K562 (cell line): ENCODE measurements at regions not wholly inside any gene's neighbourhood (a gene's known extent, or its start where the extent isn't known, plus 50 kb on each side); places are given as distances from the start of the nearest gene placed in this dataset.

ENCODE experiments used
- ATAC-seq: fragments of 200-7000 bp; cut with Tn5 transposase; 3 replicates; pipeline ENCODE4 v1.9.1; 2020; ENCODE audit warnings: moderate library complexity
- BruUV-seq: library from RNA; stranded (reverse); fragments of 400-500 nt; replicated peaks from 2 replicates; lab custom pipeline; 2021; lab: Mats Ljungman, UMichigan
- CTCF ChIA-PET: fragments of 300-600 bp; formaldehyde crosslinking; extraction: SDS; loops from one replicate; lab custom pipeline; 2021; ENCODE audit warnings: low intra/inter-chr PET ratio; lab: Yijun Ruan, JAX
- POLR2A ChIA-PET: fragments of 300-600, 350-650 bp; sonication (Branson Sonifier 250); formaldehyde crosslinking; extraction: SDS; loops from one replicate; lab custom pipeline; 2021; ENCODE audit warnings: antibody characterized with exemption, inconsistent platforms; lab: Yijun Ruan, JAX
- DNase-seq, 4 experiments: peaks; one replicate each; pipeline versions ENCODE4 v3.0.0 to v3.0.0-alpha.2; 2011 to 2018; ENCODE audit warnings: low spot score in 3 of 4, mixed read lengths in 3 of 4; ENCODE audit errors: extremely low read depth in 1 of 4
- FAIRE-seq: peaks from 2 replicates; lab custom pipeline; 2011; peaks lifted over from hg19 to GRCh38; lab: Jason Lieb, UNC
- H2AFZ ChIP-seq: 2 replicates; pipeline ENCODE4 v1.6.0; 2011; ENCODE audit warnings: low read depth, low read length, control low read depth, inconsistent platforms
- H3K27ac ChIP-seq: fragments of 200-600 bp; 3 replicates; pipeline ENCODE4 v1.8.0; 2011; ENCODE audit warnings: low read depth, mild to moderate bottlenecking, control low read depth, inconsistent platforms, low read length, moderate library complexity, mixed read lengths; ENCODE audit errors: extremely low read depth
- H3K27me3 ChIP-seq, 2 experiments: fragments of 300-600 bp in 1 of 2; 2 replicates in 1 of 2; 3 replicates in 1 of 2; pipeline versions ENCODE4 v1.6.0 to v1.8.0; 2011; ENCODE audit warnings: inconsistent platforms in 2 of 2, low read length in 2 of 2, mild to moderate bottlenecking in 1 of 2, mixed read lengths in 1 of 2, moderate library complexity in 1 of 2; ENCODE audit not compliant: control insufficient read depth in 2 of 2, insufficient read depth in 2 of 2
- H3K36me3 ChIP-seq: fragments of 300-600 bp; 3 replicates; pipeline ENCODE4 v1.8.0; 2011; ENCODE audit warnings: mild to moderate bottlenecking, low read length, inconsistent platforms; ENCODE audit not compliant: control insufficient read depth, insufficient read depth
- H3K4me1 ChIP-seq, 2 experiments: fragments of 200-600 bp in 1 of 2; replicated peaks in 1 of 2; 2 replicates in 1 of 2; 3 replicates in 1 of 2; pipeline versions ENCODE4 v1.5.1 to v1.8.0; 2011; ENCODE audit warnings: inconsistent platforms in 2 of 2, low read length in 2 of 2, mild to moderate bottlenecking in 1 of 2, mixed read lengths in 1 of 2, moderate library complexity in 1 of 2; ENCODE audit not compliant: control insufficient read depth in 2 of 2, insufficient read depth in 2 of 2
- H3K4me2 ChIP-seq: 2 replicates; pipeline ENCODE4 v1.6.1; 2011; ENCODE audit warnings: low read length, control low read depth, inconsistent platforms, mixed read lengths; ENCODE audit not compliant: insufficient read depth
- H3K4me3 ChIP-seq: fragments of 200-600 bp; sonication (generic), shearing (Covaris generic); 2 replicates; pipeline ENCODE4 v1.5.1; 2016; ENCODE audit warnings: control low read depth, inconsistent platforms
- H3K79me2 ChIP-seq: fragments of 200-600 bp; 3 replicates; pipeline ENCODE4 v1.8.0; 2011; ENCODE audit warnings: low read length, inconsistent platforms; ENCODE audit not compliant: control insufficient read depth, insufficient read depth
- H3K9ac ChIP-seq, 2 experiments: 2 replicates each; pipeline versions ENCODE4 v1.6.0 to v1.6.1; 2011; ENCODE audit warnings: low read depth in 2 of 2, low read length in 2 of 2, control low read depth in 1 of 2, inconsistent platforms in 1 of 2, mild to moderate bottlenecking in 1 of 2, mixed read lengths in 1 of 2; ENCODE audit not compliant: insufficient read depth in 1 of 2
- H3K9me1 ChIP-seq: one replicate; pipeline ENCODE4 v1.6.0; 2011; ENCODE audit warnings: inconsistent platforms, mild to moderate bottlenecking, low read length, moderate library complexity; ENCODE audit not compliant: control insufficient read depth, insufficient read depth
- H3K9me3 ChIP-seq: replicated peaks from 2 replicates; pipeline ENCODE4 v1.5.1; 2011; ENCODE audit warnings: low read depth, low read length, inconsistent platforms; ENCODE audit not compliant: control insufficient read depth, insufficient read depth
- H4K20me1 ChIP-seq: replicated peaks from 2 replicates; pipeline ENCODE4 v1.6.1; 2011; ENCODE audit warnings: low read length, inconsistent platforms, mixed read lengths; ENCODE audit not compliant: control insufficient read depth, insufficient read depth
- FOSL1 ChIP-seq: fragments of 200-800 bp; sonication (Bioruptor generic); conservative IDR thresholded peaks from 2 replicates; pipeline ENCODE4 v1.6.1; 2016; ENCODE audit warnings: missing genetic modification characterization, missing compliant biosample characterization
- FOXP1 ChIP-seq: sonication (generic); formaldehyde crosslinking; IDR thresholded peaks from 2 replicates; pipeline ENCODE4 v1.8.0; 2022; ENCODE audit warnings: mild to moderate bottlenecking, missing genetic modification reagents
- HCFC1 ChIP-seq: IDR thresholded peaks from 2 replicates; pipeline ENCODE4 v1.6.1; 2012; ENCODE audit warnings: low read depth, low read length, improper control_type of control experiment
- NEUROD1 ChIP-seq: fragments of 150-350 bp; IDR thresholded peaks from 2 replicates; pipeline ENCODE4 v1.6.1; 2014; ENCODE audit warnings: borderline replicate concordance, low read length, low read depth; ENCODE audit not compliant: partially characterized antibody
- NFATC3 ChIP-seq: fragments of 450-650 bp; IDR thresholded peaks from 2 replicates; pipeline ENCODE4 v1.6.1; 2017; ENCODE audit warnings: mild to moderate bottlenecking
- NFE2L1 ChIP-seq: fragments of 450-650 bp; IDR thresholded peaks from 2 replicates; pipeline ENCODE4 v1.6.1; 2016; ENCODE audit warnings: missing genetic modification characterization, low read depth, mild to moderate bottlenecking, missing compliant biosample characterization, moderate library complexity, borderline replicate concordance
- RBM39 ChIP-seq: fragments of 200-400 bp; formaldehyde crosslinking; optimal IDR thresholded peaks from 2 replicates; pipeline ENCODE3; 2018; ENCODE audit warnings: low read depth, low read length
- SIX5 ChIP-seq, 2 experiments: IDR thresholded peaks; 2 replicates each; pipeline ENCODE4 v1.6.1; 2011; ENCODE audit warnings: low read length in 2 of 2, borderline replicate concordance in 1 of 2, low read depth in 1 of 2, mild to moderate bottlenecking in 1 of 2, moderate library complexity in 1 of 2; ENCODE audit not compliant: insufficient read depth in 1 of 2
- SP1 ChIP-seq: sonication (generic); formaldehyde crosslinking; IDR thresholded peaks from 2 replicates; pipeline ENCODE4 v1.8.1; 2022; ENCODE audit warnings: mild to moderate bottlenecking, missing genetic modification reagents
- TAF1 ChIP-seq: IDR thresholded peaks from 2 replicates; pipeline ENCODE4 v1.6.1; 2011; ENCODE audit warnings: mild to moderate bottlenecking, low read length, moderate library complexity; ENCODE audit not compliant: insufficient read depth, control insufficient read depth, severe bottlenecking; ENCODE audit errors: extremely low read depth
- ZFP36 ChIP-seq: fragments of 150-350 bp; IDR thresholded peaks from 2 replicates; pipeline ENCODE4 v1.6.1; 2018; ENCODE audit warnings: low read length, low read depth; ENCODE audit not compliant: partially characterized antibody
- WGBS: fragments of 100-300 bp; shearing (Covaris generic); methylation state at CpG from one replicate; pipeline ENCODE4 v1.1.6; 2016; ENCODE audit warnings: low coverage, mixed read lengths; ENCODE audit not compliant: insufficient coverage; ENCODE audit errors: missing lambda C conversion rate; 5-methylcytosine and 5-hydroxymethylcytosine counted together
- in situ Hi-C: fragments of 300-500 bp; cut with MboI; formaldehyde crosslinking; loops from 4 replicates; pipeline ENCODE4 v1.15.0; 2018; ENCODE audit warnings: inconsistent platforms, mixed read lengths
- intact Hi-C: fragments of 100-400 bp; cut with micrococcal nuclease; formaldehyde crosslinking; loops from 2 replicates; pipeline ENCODE4 v1.14.2; 2022
- TF ChIP-seq, protein P1 (sequence below), 2 experiments: IDR thresholded peaks in 1 of 2; conservative IDR thresholded peaks in 1 of 2; 2 replicates each; pipeline ENCODE4 v1.6.1; 2016; ENCODE audit warnings: low read depth in 2 of 2, mild to moderate bottlenecking in 1 of 2, missing compliant biosample characterization in 1 of 2, missing genetic modification characterization in 1 of 2, moderate library complexity in 1 of 2
- TF ChIP-seq, protein P2 (sequence below): fragments of 450-650 bp; IDR thresholded peaks from 2 replicates; pipeline ENCODE4 v1.6.1; 2018; ENCODE audit not compliant: partially characterized antibody
- TF ChIP-seq, protein P3 (sequence below): fragments of 250-450 bp; sonication (Bioruptor Pico); IDR thresholded peaks from 2 replicates; pipeline ENCODE4 v1.8.0; 2021; ENCODE audit warnings: moderate library complexity, mild to moderate bottlenecking, inconsistent platforms

- TF ChIP-seq, protein P1, sequence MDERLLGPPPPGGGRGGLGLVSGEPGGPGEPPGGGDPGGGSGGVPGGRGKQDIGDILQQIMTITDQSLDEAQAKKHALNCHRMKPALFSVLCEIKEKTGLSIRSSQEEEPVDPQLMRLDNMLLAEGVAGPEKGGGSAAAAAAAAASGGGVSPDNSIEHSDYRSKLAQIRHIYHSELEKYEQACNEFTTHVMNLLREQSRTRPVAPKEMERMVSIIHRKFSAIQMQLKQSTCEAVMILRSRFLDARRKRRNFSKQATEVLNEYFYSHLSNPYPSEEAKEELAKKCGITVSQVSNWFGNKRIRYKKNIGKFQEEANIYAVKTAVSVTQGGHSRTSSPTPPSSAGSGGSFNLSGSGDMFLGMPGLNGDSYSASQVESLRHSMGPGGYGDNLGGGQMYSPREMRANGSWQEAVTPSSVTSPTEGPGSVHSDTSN (CRISPR knock-in tag; IDR thresholded peaks at IDR 0.05; ENCODE audit: low read depth) = no peak
- TF ChIP-seq, protein P1 (tag; conservative IDR thresholded peaks at IDR 0.05; ENCODE audit: low read depth) = no peak
- TF ChIP-seq FOSL1 (no peak), HCFC1 (no peak), NFATC3 (no peak), SP1 (no peak), FOXP1 (CRISPR knock-in tag) (no peak), SIX5 (IDR thresholded peaks at IDR 0.05; ENCODE audit: borderline replicate concordance in 1 of 2, insufficient read depth in 1 of 2, low read depth in 1 of 2, low read length in 2 of 2) (no peak), TAF1 (no peak)
Measured at GRCh38 chr3:28786446-28786845, 437.8 kb upstream of the AZI2 start (continued).

- H3K4me3 ChIP-seq = no peak overlapping the region
- H3K4me2 ChIP-seq = no peak overlapping the region
- H3K9me1 ChIP-seq = no peaks in the 10 kb centered on the region
- no peaks in the 10 kb centered on the region for H3K27me3 ChIP-seq
- 0% methylated on average over 1 of the region's 1 CpG for WGBS
- CTCF ChIA-PET = no interaction called here
- no peaks in the 10 kb centered on the region for H3K4me1 ChIP-seq
- intact Hi-C loops (no loop called here), in situ Hi-C loops (no loop called here)
- TF ChIP-seq NFE2L1 (tag) = no peak
- TF ChIP-seq NEUROD1 = no peak
- TF ChIP-seq, protein P2, sequence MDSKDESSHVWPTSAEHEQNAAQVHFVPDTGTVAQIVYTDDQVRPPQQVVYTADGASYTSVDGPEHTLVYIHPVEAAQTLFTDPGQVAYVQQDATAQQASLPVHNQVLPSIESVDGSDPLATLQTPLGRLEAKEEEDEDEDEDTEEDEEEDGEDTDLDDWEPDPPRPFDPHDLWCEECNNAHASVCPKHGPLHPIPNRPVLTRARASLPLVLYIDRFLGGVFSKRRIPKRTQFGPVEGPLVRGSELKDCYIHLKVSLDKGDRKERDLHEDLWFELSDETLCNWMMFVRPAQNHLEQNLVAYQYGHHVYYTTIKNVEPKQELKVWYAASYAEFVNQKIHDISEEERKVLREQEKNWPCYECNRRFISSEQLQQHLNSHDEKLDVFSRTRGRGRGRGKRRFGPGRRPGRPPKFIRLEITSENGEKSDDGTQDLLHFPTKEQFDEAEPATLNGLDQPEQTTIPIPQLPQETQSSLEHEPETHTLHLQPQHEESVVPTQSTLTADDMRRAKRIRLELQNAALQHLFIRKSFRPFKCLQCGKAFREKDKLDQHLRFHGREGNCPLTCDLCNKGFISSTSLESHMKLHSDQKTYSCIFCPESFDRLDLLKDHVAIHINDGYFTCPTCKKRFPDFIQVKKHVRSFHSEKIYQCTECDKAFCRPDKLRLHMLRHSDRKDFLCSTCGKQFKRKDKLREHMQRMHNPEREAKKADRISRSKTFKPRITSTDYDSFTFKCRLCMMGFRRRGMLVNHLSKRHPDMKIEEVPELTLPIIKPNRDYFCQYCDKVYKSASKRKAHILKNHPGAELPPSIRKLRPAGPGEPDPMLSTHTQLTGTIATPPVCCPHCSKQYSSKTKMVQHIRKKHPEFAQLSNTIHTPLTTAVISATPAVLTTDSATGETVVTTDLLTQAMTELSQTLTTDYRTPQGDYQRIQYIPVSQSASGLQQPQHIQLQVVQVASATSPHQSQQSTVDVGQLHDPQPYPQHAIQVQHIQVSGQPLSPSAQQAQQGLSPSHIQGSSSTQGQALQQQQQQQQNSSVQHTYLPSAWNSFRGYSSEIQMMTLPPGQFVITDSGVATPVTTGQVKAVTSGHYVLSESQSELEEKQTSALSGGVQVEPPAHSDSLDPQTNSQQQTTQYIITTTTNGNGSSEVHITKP = no peak
- TF ChIP-seq ZFP36 = no peak
- TF ChIP-seq, protein P3, sequence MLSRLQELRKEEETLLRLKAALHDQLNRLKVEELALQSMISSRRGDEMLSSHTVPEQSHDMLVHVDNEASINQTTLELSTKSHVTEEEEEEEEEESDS (CRISPR knock-in tag) = no peak
- no peak for TF ChIP-seq RBM39
- H3K9ac ChIP-seq = no peak overlapping the region
- FAIRE-seq (no peak), DNase-seq (no peak), ATAC-seq (no peak)
- no peak overlapping the region for H2AFZ ChIP-seq
- no peaks in the 10 kb centered on the region for H3K9me3 ChIP-seq
- no TSS peak for BruUV-seq
- no peak overlapping the region for H3K27ac ChIP-seq
- no peaks in the 10 kb centered on the region for H3K36me3 ChIP-seq
- no peaks in the 10 kb centered on the region for H3K79me2 ChIP-seq
- POLR2A ChIA-PET = no interaction called here
- H4K20me1 ChIP-seq = no peaks in the 10 kb centered on the region
Measured at GRCh38 chr3:28788571-28788970, 439.9 kb upstream of the AZI2 start.
